ENCODE measurements at regions not wholly inside any gene's neighbourhood (a gene's known extent, or its start where the extent isn't known, plus 50 kb on each side); places are given as distances from the start of the nearest gene placed in this dataset.

- TF ChIP-seq TSHZ2 (CRISPR knock-in tag; IDR thresholded peaks at IDR 0.05): no peak
- no peak for TF ChIP-seq GLIS3 (CRISPR knock-in tag; IDR thresholded peaks at IDR 0.05)
These were observed 1263.6 kb downstream of the C4orf33 start (continued) for GRCh38 chr4:130359542-130359941.

GRCh38 chr4:130361616-130362015, 1265.7 kb downstream of the C4orf33 start:
- TF ChIP-seq ISL1 (CRISPR knock-in tag; IDR thresholded peaks at IDR 0.05): no peak
- no peak for TF ChIP-seq TCF4 (CRISPR knock-in tag; IDR thresholded peaks at IDR 0.05; ENCODE audit: borderline replicate concordance)
- TF ChIP-seq TOX (CRISPR knock-in tag; IDR thresholded peaks at IDR 0.05; ENCODE audit: borderline replicate concordance): no peak
- no peak for TF ChIP-seq PATZ1 (CRISPR knock-in tag; IDR thresholded peaks at IDR 0.05; ENCODE audit: borderline replicate concordance)
- TF ChIP-seq ESRRG (CRISPR knock-in tag; IDR thresholded peaks at IDR 0.05): no peak
- TF ChIP-seq BACH2 (CRISPR knock-in tag; IDR thresholded peaks at IDR 0.05; ENCODE audit: borderline replicate concordance): no peak
- no peak for TF ChIP-seq ZNF565 (CRISPR knock-in tag; conservative IDR thresholded peaks at IDR 0.05; ENCODE audit: low read depth)
- TF ChIP-seq SNAI2 (CRISPR knock-in tag; IDR thresholded peaks at IDR 0.05): no peak
- ATAC-seq: no peak

- no peak for ATAC-seq
- TF ChIP-seq ZC3H10 (CRISPR knock-in tag; IDR thresholded peaks at IDR 0.05) (no peak), ARNTL (CRISPR knock-in tag; IDR thresholded peaks at IDR 0.05; ENCODE audit: borderline replicate concordance, low read depth) (no peak), TSHZ2 (CRISPR knock-in tag; IDR thresholded peaks at IDR 0.05) (no peak), GLIS3 (CRISPR knock-in tag; IDR thresholded peaks at IDR 0.05) (no peak), CSRNP3 (CRISPR knock-in tag; IDR thresholded peaks at IDR 0.05) (no peak), ZNF70 (CRISPR knock-in tag; IDR thresholded peaks at IDR 0.05) (no peak), BACH2 (CRISPR knock-in tag; IDR thresholded peaks at IDR 0.05; ENCODE audit: borderline replicate concordance) (no peak), ZFP30 (CRISPR knock-in tag; IDR thresholded peaks at IDR 0.05) (no peak), ESRRG (CRISPR knock-in tag; IDR thresholded peaks at IDR 0.05) (no peak), TOX (CRISPR knock-in tag; IDR thresholded peaks at IDR 0.05; ENCODE audit: borderline replicate concordance) (no peak), ZNF8 (CRISPR knock-in tag; IDR thresholded peaks at IDR 0.05) (no peak), CREB5 (CRISPR knock-in tag; IDR thresholded peaks at IDR 0.05; ENCODE audit: low read depth) (no peak), ISL1 (CRISPR knock-in tag; IDR thresholded peaks at IDR 0.05) (no peak)
These were observed 1272.7 kb downstream of the C4orf33 start for GRCh38 chr4:130368668-130369067.

GRCh38 chr4:130393231-130393630, 1297.3 kb downstream of the C4orf33 start:
- ATAC-seq: no peak

More at GRCh38 chr4:130393231-130393630, 1297.3 kb downstream of the C4orf33 start:
- TF ChIP-seq ESRRG (CRISPR knock-in tag; IDR thresholded peaks at IDR 0.05) (no peak), CREB5 (CRISPR knock-in tag; IDR thresholded peaks at IDR 0.05; ENCODE audit: low read depth) (no peak), TOX (CRISPR knock-in tag; IDR thresholded peaks at IDR 0.05; ENCODE audit: borderline replicate concordance) (no peak), ZNF565 (CRISPR knock-in tag; conservative IDR thresholded peaks at IDR 0.05; ENCODE audit: low read depth) (no peak), SNAI2 (CRISPR knock-in tag; IDR thresholded peaks at IDR 0.05) (no peak), ISL1 (CRISPR knock-in tag; IDR thresholded peaks at IDR 0.05) (no peak), ARNTL (CRISPR knock-in tag; IDR thresholded peaks at IDR 0.05; ENCODE audit: borderline replicate concordance, low read depth) (no peak), BACH2 (CRISPR knock-in tag; IDR thresholded peaks at IDR 0.05; ENCODE audit: borderline replicate concordance) (no peak), ZFP30 (CRISPR knock-in tag; IDR thresholded peaks at IDR 0.05) (no peak), CSRNP3 (CRISPR knock-in tag; IDR thresholded peaks at IDR 0.05) (no peak), PPARA (CRISPR knock-in tag; IDR thresholded peaks at IDR 0.05; ENCODE audit: borderline replicate concordance) (no peak), ZC3H10 (CRISPR knock-in tag; IDR thresholded peaks at IDR 0.05) (no peak), CSDC2 (CRISPR knock-in tag; IDR thresholded peaks at IDR 0.05) (no peak), ZNF8 (CRISPR knock-in tag; IDR thresholded peaks at IDR 0.05) (no peak), RARB (CRISPR knock-in tag; IDR thresholded peaks at IDR 0.05) (no peak)
